Neural cell (in vitro differentiated cells): ENCODE measurements at regions not wholly inside any gene's neighbourhood (a gene's known extent, or its start where the extent isn't known, plus 50 kb on each side); places are given as distances from the start of the nearest gene placed in this dataset.

ENCODE experiments used
- H2AFZ ChIP-seq: fragments of 200-600, 300-800 bp; sonication (generic), shearing (Covaris generic); 2 replicates; pipeline ENCODE4 v1.6.0; 2014; ENCODE audit warnings: low read depth, mild to moderate bottlenecking, antibody characterized with exemption, low read length, moderate library complexity
- H3F3A ChIP-seq: fragments of 200-600 bp; shearing (Covaris generic); 2 replicates; pipeline ENCODE4 v1.6.1; 2016; ENCODE audit warnings: mild to moderate bottlenecking, moderate library complexity, mixed read lengths, antibody characterized with exemption, low read length; ENCODE audit not compliant: insufficient read depth, poor library complexity, severe bottlenecking
- H3K27ac ChIP-seq: fragments of 200-600, 300-800 bp; sonication (generic), shearing (Covaris generic); 2 replicates; pipeline ENCODE4 v1.5.1; 2014; ENCODE audit warnings: mild to moderate bottlenecking, low read length, moderate library complexity
- H3K27me3 ChIP-seq: fragments of 300-800, 200-600 bp; sonication (generic), shearing (Covaris generic); 2 replicates; pipeline ENCODE4 v1.6.0; 2014; ENCODE audit warnings: mild to moderate bottlenecking, low read depth, low read length, moderate library complexity; ENCODE audit not compliant: insufficient read depth
- H3K36me3 ChIP-seq: fragments of 300-800, 200-600 bp; sonication (generic), shearing (Covaris generic); 2 replicates; pipeline ENCODE4 v1.5.1; 2014; ENCODE audit warnings: mild to moderate bottlenecking, antibody characterized with exemption, low read length, moderate library complexity; ENCODE audit not compliant: insufficient read depth
- H3K4me2 ChIP-seq: fragments of 300-800, 200-600 bp; sonication (generic), shearing (Covaris generic); 2 replicates; pipeline ENCODE4 v1.6.0; 2014; ENCODE audit warnings: mild to moderate bottlenecking, low read length
- H3K4me3 ChIP-seq: fragments of 300-800, 200-600 bp; sonication (generic), shearing (Covaris generic); 2 replicates; pipeline ENCODE4 v1.5.1; 2014; ENCODE audit warnings: mild to moderate bottlenecking, low read length, moderate library complexity
- H3K79me2 ChIP-seq: fragments of 200-600 bp; shearing (Covaris generic); replicated peaks from 2 replicates; pipeline ENCODE4 v1.6.0; 2014; ENCODE audit warnings: mild to moderate bottlenecking, low read length, moderate library complexity; ENCODE audit not compliant: insufficient read depth
- H3K9ac ChIP-seq: fragments of 300-800, 200-600 bp; sonication (generic), shearing (Covaris generic); 2 replicates; pipeline ENCODE4 v1.6.1; 2016; ENCODE audit warnings: mild to moderate bottlenecking, low read length, mixed read lengths
- H3K9me2 ChIP-seq: fragments of 200-600 bp; shearing (Covaris generic); 2 replicates; pipeline ENCODE4 v1.6.1; 2016; ENCODE audit warnings: mild to moderate bottlenecking, low read length, mixed read lengths; ENCODE audit not compliant: insufficient read depth
- H3K9me3 ChIP-seq: fragments of 200-600, 300-800 bp; sonication (generic), shearing (Covaris generic); 2 replicates; pipeline ENCODE4 v1.6.1; 2016; ENCODE audit warnings: mild to moderate bottlenecking, mixed run types, low read length, moderate library complexity, mixed read lengths
- H4K20me1 ChIP-seq: fragments of 200-600 bp; shearing (Covaris generic); 2 replicates; pipeline ENCODE4 v1.6.1; 2016; ENCODE audit warnings: mild to moderate bottlenecking, mixed run types; ENCODE audit not compliant: insufficient read depth
- EP300 ChIP-seq: fragments of 450-650 bp; conservative IDR thresholded peaks from 2 replicates; pipeline ENCODE4 v1.6.1; 2014; ENCODE audit warnings: antibody characterized with exemption, mild to moderate bottlenecking, moderate library complexity; ENCODE audit not compliant: poor library complexity, severe bottlenecking
- EZH2 ChIP-seq: fragments of 200-600, 300-800 bp; shearing (Covaris generic), sonication (generic); IDR thresholded peaks from 2 replicates; pipeline ENCODE4 v1.6.1; 2014; ENCODE audit warnings: antibody characterized with exemption, low read length, borderline replicate concordance, mild to moderate bottlenecking; ENCODE audit not compliant: insufficient read depth, poor library complexity, severe bottlenecking
- MXI1 ChIP-seq: fragments of 450-650 bp; conservative IDR thresholded peaks from 2 replicates; pipeline ENCODE4 v1.6.1; 2014; ENCODE audit warnings: antibody characterized with exemption, mild to moderate bottlenecking; ENCODE audit not compliant: poor library complexity, severe bottlenecking
- POLR2AphosphoS5 ChIP-seq: IDR thresholded peaks from 2 replicates; pipeline ENCODE4 v1.6.1; 2012
- RAD21 ChIP-seq: fragments of 450-650 bp; conservative IDR thresholded peaks from 2 replicates; pipeline ENCODE4 v1.6.1; 2014; ENCODE audit warnings: antibody characterized with exemption, mild to moderate bottlenecking, moderate library complexity
- SMC3 ChIP-seq: fragments of 450-650 bp; conservative IDR thresholded peaks from 2 replicates; pipeline ENCODE4 v1.6.1; 2014; ENCODE audit warnings: antibody characterized with exemption, mild to moderate bottlenecking, moderate library complexity; ENCODE audit not compliant: poor library complexity
- TAF1 ChIP-seq: IDR thresholded peaks from 2 replicates; pipeline ENCODE4 v1.6.1; 2012; ENCODE audit warnings: low read depth
- TF ChIP-seq, protein P1 (sequence below): fragments of 450-650 bp; IDR thresholded peaks from 2 replicates; pipeline ENCODE4 v1.5.1; 2014; ENCODE audit warnings: antibody characterized with exemption, mild to moderate bottlenecking, moderate library complexity; ENCODE audit not compliant: poor library complexity, severe bottlenecking
- TF ChIP-seq, protein P2 (sequence below): IDR thresholded peaks from 2 replicates; pipeline ENCODE4 v1.6.1; 2012; ENCODE audit warnings: borderline replicate concordance

DNA sequence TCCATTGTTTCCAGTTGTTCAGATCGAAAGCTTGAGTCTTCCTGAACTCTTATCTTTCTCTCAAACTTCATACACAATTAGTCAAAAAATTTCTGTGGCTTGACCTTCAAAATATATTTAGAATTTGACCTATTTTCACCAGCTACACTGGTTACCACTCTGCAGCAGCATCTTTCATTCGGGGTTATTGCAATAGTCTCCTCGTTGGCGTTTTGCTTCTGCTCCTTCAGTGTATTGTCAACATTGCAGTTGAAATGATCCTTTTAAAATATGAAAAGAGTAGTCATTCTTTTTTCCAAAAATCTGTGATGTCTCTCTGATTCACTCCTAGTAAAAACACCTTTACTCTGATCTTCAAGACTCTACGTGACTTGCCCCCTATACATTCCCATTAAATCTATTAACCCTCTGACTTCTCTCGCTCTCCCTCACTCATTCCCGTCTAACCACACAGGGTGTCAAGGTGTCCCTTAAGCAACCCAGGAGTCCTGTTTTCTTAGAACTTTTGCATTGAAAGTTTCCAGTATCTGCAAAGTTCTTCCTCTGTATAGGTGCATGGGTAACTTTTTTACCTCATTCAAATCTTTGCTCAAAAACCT is 480.2 kb upstream of the B3GALT2 start:
- no peaks in the 10 kb centered on the region for H3K9me3 ChIP-seq
- H4K20me1 ChIP-seq = no peaks in the 10 kb centered on the region
- TF ChIP-seq RAD21 = no peak
- H3K9ac ChIP-seq = no peak overlapping the region
- no peaks in the 10 kb centered on the region for H3K79me2 ChIP-seq
- H3K36me3 ChIP-seq = no peaks in the 10 kb centered on the region
- no peak overlapping the region for H3K4me3 ChIP-seq
- H3F3A ChIP-seq = no peaks in the 10 kb centered on the region
- no peaks in the 10 kb centered on the region for H3K9me2 ChIP-seq
- H3K4me2 ChIP-seq = no peak overlapping the region
- no peak overlapping the region for H2AFZ ChIP-seq
- H3K27ac ChIP-seq = no peak overlapping the region
- no peaks in the 10 kb centered on the region for H3K27me3 ChIP-seq

DNA sequence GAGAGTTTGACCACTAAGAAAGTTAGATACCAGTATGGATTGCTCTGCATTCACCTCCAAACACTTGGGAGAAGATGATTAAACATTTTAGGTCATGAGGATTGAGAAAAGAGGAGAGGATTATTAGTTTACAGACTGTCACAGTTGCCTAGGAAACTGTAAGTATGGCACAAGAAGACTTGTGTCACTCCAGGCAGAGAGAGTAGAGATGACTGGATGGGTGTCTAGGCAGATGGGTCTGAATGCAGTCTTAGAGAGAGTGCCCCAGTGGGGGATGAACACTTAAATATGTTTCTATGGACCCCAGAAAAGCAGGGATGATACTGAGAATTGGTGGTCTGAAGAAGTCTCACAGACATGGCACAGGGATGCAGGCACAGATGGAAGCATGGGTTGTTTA is 477.6 kb upstream of the B3GALT2 start:
- Histone ChIP-seq H4K20me1 (no peaks in the 10 kb centered on the region), H3K4me3 (no peak overlapping the region), H3K9me3 (no peaks in the 10 kb centered on the region), H3F3A (no peaks in the 10 kb centered on the region), H2AFZ (no peak overlapping the region), H3K27me3 (no peaks in the 10 kb centered on the region), H3K27ac (no peak overlapping the region), H3K9me2 (no peaks in the 10 kb centered on the region), H3K9ac (no peak overlapping the region), H3K36me3 (no peaks in the 10 kb centered on the region), H3K79me2 (no peaks in the 10 kb centered on the region), H3K4me2 (no peak overlapping the region)
- TF ChIP-seq TAF1 (no peak), RAD21 (no peak), EP300 (no peak), MXI1 (no peak), POLR2AphosphoS5 (no peak), EZH2 (no peak), SMC3 (no peak)
- TF ChIP-seq, protein P1, sequence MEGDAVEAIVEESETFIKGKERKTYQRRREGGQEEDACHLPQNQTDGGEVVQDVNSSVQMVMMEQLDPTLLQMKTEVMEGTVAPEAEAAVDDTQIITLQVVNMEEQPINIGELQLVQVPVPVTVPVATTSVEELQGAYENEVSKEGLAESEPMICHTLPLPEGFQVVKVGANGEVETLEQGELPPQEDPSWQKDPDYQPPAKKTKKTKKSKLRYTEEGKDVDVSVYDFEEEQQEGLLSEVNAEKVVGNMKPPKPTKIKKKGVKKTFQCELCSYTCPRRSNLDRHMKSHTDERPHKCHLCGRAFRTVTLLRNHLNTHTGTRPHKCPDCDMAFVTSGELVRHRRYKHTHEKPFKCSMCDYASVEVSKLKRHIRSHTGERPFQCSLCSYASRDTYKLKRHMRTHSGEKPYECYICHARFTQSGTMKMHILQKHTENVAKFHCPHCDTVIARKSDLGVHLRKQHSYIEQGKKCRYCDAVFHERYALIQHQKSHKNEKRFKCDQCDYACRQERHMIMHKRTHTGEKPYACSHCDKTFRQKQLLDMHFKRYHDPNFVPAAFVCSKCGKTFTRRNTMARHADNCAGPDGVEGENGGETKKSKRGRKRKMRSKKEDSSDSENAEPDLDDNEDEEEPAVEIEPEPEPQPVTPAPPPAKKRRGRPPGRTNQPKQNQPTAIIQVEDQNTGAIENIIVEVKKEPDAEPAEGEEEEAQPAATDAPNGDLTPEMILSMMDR = no peak
- TF ChIP-seq, protein P2, sequence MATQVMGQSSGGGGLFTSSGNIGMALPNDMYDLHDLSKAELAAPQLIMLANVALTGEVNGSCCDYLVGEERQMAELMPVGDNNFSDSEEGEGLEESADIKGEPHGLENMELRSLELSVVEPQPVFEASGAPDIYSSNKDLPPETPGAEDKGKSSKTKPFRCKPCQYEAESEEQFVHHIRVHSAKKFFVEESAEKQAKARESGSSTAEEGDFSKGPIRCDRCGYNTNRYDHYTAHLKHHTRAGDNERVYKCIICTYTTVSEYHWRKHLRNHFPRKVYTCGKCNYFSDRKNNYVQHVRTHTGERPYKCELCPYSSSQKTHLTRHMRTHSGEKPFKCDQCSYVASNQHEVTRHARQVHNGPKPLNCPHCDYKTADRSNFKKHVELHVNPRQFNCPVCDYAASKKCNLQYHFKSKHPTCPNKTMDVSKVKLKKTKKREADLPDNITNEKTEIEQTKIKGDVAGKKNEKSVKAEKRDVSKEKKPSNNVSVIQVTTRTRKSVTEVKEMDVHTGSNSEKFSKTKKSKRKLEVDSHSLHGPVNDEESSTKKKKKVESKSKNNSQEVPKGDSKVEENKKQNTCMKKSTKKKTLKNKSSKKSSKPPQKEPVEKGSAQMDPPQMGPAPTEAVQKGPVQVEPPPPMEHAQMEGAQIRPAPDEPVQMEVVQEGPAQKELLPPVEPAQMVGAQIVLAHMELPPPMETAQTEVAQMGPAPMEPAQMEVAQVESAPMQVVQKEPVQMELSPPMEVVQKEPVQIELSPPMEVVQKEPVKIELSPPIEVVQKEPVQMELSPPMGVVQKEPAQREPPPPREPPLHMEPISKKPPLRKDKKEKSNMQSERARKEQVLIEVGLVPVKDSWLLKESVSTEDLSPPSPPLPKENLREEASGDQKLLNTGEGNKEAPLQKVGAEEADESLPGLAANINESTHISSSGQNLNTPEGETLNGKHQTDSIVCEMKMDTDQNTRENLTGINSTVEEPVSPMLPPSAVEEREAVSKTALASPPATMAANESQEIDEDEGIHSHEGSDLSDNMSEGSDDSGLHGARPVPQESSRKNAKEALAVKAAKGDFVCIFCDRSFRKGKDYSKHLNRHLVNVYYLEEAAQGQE = no peak

DNA sequence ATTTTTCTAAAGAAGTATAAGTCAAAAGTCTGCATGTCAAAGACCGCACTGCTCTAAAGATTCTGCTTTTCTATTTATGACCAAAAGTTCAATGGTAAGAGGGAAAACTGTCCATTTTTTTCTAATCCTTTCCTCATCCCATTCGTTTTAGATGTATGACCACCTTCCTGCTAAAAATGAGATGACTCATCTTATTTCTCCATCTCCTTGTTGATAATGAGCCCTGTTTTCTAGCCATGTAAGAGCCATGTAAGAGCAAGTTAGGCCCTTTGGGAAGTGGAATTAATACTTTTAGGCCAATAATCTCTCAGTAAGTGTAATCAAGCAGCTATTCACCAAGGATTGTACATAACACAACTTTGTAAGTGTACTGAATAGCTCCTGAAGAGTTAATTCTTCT is 475.6 kb upstream of the B3GALT2 start:
- Histone ChIP-seq H3F3A (no peaks in the 10 kb centered on the region), H3K4me3 (no peak overlapping the region), H3K9me3 (no peaks in the 10 kb centered on the region), H3K9ac (no peak overlapping the region), H4K20me1 (no peaks in the 10 kb centered on the region), H3K36me3 (no peaks in the 10 kb centered on the region), H3K27ac (no peak overlapping the region), H3K9me2 (no peaks in the 10 kb centered on the region), H3K4me2 (no peak overlapping the region), H3K27me3 (no peaks in the 10 kb centered on the region), H2AFZ (no peak overlapping the region), H3K79me2 (no peaks in the 10 kb centered on the region)
- TF ChIP-seq TAF1 = no peak
